AG09309 (cell line): ENCODE measurements at regions not wholly inside any gene's neighbourhood (a gene's known extent, or its start where the extent isn't known, plus 50 kb on each side); places are given as distances from the start of the nearest gene placed in this dataset.

ENCODE experiments used
- DNase-seq: peaks from one replicate; pipeline ENCODE4 v3.0.0-alpha.2; 2010; ENCODE audit warnings: low read depth
- H3K4me3 ChIP-seq: 2 replicates; pipeline ENCODE4 v1.5.1; 2011; ENCODE audit warnings: mild to moderate bottlenecking, low read depth, low read length, moderate library complexity; ENCODE audit not compliant: control insufficient read depth
- CTCF ChIP-seq: IDR thresholded peaks from 2 replicates; pipeline ENCODE4 v1.5.1; 2011; ENCODE audit warnings: mild to moderate bottlenecking, low read depth, low read length, inconsistent platforms; ENCODE audit not compliant: insufficient read depth, control insufficient read depth; ENCODE audit errors: missing control alignments

GRCh38 chr17:45693792-45694191 is 90.3 kb upstream of the CRHR1 start:
- DNase-seq, result no peak
- no peak for TF ChIP-seq CTCF
- H3K4me3 ChIP-seq, result no peak overlapping the region

- no peak for DNase-seq
- TF ChIP-seq CTCF, result no peak
- no peak overlapping the region for H3K4me3 ChIP-seq
Measured at GRCh38 chr17:45696442-45696841, 87.7 kb upstream of the CRHR1 start.

- DNase-seq, result no peak
- H3K4me3 ChIP-seq, result no peak overlapping the region
- no peak for TF ChIP-seq CTCF
Measured at GRCh38 chr17:45697076-45697475, 87.0 kb upstream of the CRHR1 start.

GRCh38 chr17:45700171-45701090 is 83.7 kb upstream of the CRHR1 start:
- no peak for DNase-seq
- TF ChIP-seq CTCF, result no peak

GRCh38 chr17:45702666-45703266 is 81.4 kb upstream of the CRHR1 start:
- TF ChIP-seq CTCF, result no peak
- no peak overlapping the region for H3K4me3 ChIP-seq
- no peak for DNase-seq

More at GRCh38 chr17:45700171-45701090, 83.7 kb upstream of the CRHR1 start:
- H3K4me3 ChIP-seq, result no peak overlapping the region

GRCh38 chr17:45703348-45703747 is 80.8 kb upstream of the CRHR1 start:
- no peak for DNase-seq
- H3K4me3 ChIP-seq, result no peak overlapping the region
- no peak for TF ChIP-seq CTCF
